AG10803 (cell line): ENCODE measurements at regions not wholly inside any gene's neighbourhood (a gene's known extent, or its start where the extent isn't known, plus 50 kb on each side); places are given as distances from the start of the nearest gene placed in this dataset.

ENCODE experiments used
- DNase-seq: peaks from one replicate; pipeline ENCODE4 v3.0.0; 2010; ENCODE audit warnings: low read depth
- H3K4me3 ChIP-seq: 2 replicates; pipeline ENCODE4 v1.5.1; 2011; ENCODE audit warnings: mild to moderate bottlenecking, low read length, control low read depth
- CTCF ChIP-seq: conservative IDR thresholded peaks from 2 replicates; pipeline ENCODE4 v1.5.1; 2011; ENCODE audit warnings: mild to moderate bottlenecking, low read length, control low read depth, inconsistent platforms

- peak; percentile 29 for DNase-seq
- H3K4me3 ChIP-seq, result no peak overlapping the region
- TF ChIP-seq CTCF, result no peak
Observed at GRCh38 chr4:110754716-110755115, 131.8 kb upstream of the PITX2 start.

- H3K4me3 ChIP-seq, result no peak overlapping the region
Observed at GRCh38 chr4:110769578-110769977, 146.7 kb upstream of the PITX2 start.

DNA sequence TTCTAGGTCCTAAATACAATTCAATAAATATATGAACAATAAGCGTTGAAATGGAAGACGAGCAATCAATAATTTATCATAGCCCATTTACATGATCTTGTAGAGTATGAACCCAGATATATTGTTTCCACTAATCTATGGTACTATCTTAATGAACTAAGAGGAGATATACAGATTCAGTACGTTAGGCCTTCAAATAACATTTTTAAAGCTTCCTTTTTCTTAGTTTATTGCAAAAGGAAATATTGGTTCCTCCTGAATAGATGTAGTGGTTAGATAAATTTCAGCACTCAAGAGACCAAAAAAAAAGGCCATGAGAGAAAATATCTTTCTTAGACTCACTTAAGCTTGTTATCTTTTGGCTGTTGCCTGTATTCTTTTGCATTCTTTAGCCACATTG, 147.5 kb upstream of the PITX2 start:
- no peak for TF ChIP-seq CTCF
- DNase-seq, result no peak
- no peak overlapping the region for H3K4me3 ChIP-seq

More at GRCh38 chr4:110769578-110769977, 146.7 kb upstream of the PITX2 start:
- DNase-seq, result peak; percentile 41
- no peak for TF ChIP-seq CTCF

- no peak for TF ChIP-seq CTCF
- H3K4me3 ChIP-seq, result no peak overlapping the region
- no peak for DNase-seq
Observed at GRCh38 chr4:110778521-110778920, 155.6 kb upstream of the PITX2 start.

GRCh38 chr4:110780538-110780937, 157.7 kb upstream of the PITX2 start:
- H3K4me3 ChIP-seq, result no peak overlapping the region
- TF ChIP-seq CTCF, result no peak
- DNase-seq, result no peak

DNA sequence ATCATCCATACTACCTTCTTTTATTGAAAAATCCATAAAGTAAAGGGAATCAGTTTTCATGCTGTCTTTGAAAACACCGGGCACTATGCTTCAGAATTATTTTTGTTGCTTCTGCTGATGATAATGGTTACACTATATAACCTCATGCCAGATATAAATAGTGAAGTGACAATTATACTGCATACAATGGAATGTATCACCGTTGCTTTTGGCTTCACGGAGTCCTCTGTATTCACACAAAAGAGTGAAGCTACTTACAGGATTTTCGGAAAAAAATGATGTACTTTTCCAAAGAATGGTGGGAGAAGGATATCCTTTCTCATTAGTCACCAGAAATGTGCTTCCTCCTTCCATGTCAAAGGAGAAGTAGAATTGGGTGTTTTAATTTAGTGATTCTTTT, 159.1 kb upstream of the PITX2 start:
- no peak for TF ChIP-seq CTCF

DNA sequence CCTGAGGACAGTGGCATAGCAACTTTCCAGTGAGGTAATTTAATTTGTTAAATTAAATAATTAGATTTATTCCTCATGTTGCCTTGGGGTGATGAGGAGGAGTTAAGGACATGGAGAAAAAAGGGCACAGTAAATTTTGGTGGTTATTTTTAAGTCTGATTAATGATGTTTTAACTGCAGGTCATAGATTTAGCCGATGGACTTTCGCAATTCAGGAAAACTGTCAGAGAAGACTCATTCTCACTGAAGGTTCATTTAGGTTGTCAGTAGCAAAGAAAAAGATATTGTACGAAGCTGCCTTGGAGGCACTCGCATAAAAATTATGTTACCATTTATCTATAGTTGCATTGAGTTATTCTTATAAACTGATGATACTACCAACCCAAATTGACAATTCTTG, 164.2 kb upstream of the PITX2 start:
- DNase-seq, result no peak
- no peak for TF ChIP-seq CTCF
- H3K4me3 ChIP-seq, result no peak overlapping the region

More for the DNA sequence above, 159.1 kb upstream of the PITX2 start:
- no peak for DNase-seq
- no peak overlapping the region for H3K4me3 ChIP-seq
